ENCODE measurements at regions not wholly inside any gene's neighbourhood (a gene's known extent, or its start where the extent isn't known, plus 50 kb on each side); places are given as distances from the start of the nearest gene placed in this dataset.

GRCh38 chr7:18231854-18232253, 204.2 kb upstream of the PRPS1L1 start:
- no peaks in the 10 kb centered on the region for H3K79me2 ChIP-seq (ENCODE audit: insufficient read depth, low read depth, low read length)
- H3K9me3 ChIP-seq (ENCODE audit: low read length), result no peaks in the 10 kb centered on the region
- H3K27ac ChIP-seq (ENCODE audit: low read depth, low read length, poor library complexity, severe bottlenecking), result no peak overlapping the region
- no peak overlapping the region for H3K4me3 ChIP-seq (ENCODE audit: low read depth, low read length, poor library complexity, severe bottlenecking)
- ChIA-PET CTCF (ENCODE audit: unreplicated experiment) (no interaction called here), POLR2A (interaction anchor here (0.5 kb wide), 1 partner anchor 290 kb away, joined by 5 read pairs; no protein-coding TSS in a partner anchor)
- BruUV-seq (replicated peaks), result no TSS peak
- no peaks in the 10 kb centered on the region for H3K4me1 ChIP-seq (ENCODE audit: insufficient read depth, low read length, poor library complexity, severe bottlenecking)
- H3K36me3 ChIP-seq (ENCODE audit: insufficient read depth, low read length), result no peaks in the 10 kb centered on the region
- no peaks in the 10 kb centered on the region for H3K9me2 ChIP-seq (ENCODE audit: insufficient read depth, low read length)
- H2AFZ ChIP-seq (ENCODE audit: low read length), result no peak overlapping the region
- TF ChIP-seq EZH2phosphoT487 (IDR thresholded peaks at IDR 0.05; ENCODE audit: borderline replicate concordance, low read depth, low read length) (no peak), CTCF (conservative IDR thresholded peaks at IDR 0.05; ENCODE audit: low read length) (no peak)
- H3K4me2 ChIP-seq (ENCODE audit: low read length), result no peak overlapping the region
- intact Hi-C loops (cut with micrococcal nuclease; ENCODE audit: unreplicated experiment), result no loop called here
- no peaks in the 10 kb centered on the region for H4K20me1 ChIP-seq (ENCODE audit: insufficient read depth, low read length)
- no peak for DNase-seq (ENCODE audit: low spot score)

- no peak overlapping the region for H2AFZ ChIP-seq (ENCODE audit: low read length)
- no TSS peak for BruUV-seq (replicated peaks)
- no peaks in the 10 kb centered on the region for H3K79me2 ChIP-seq (ENCODE audit: insufficient read depth, low read depth, low read length)
- no peaks in the 10 kb centered on the region for H3K9me3 ChIP-seq (ENCODE audit: low read length)
- H3K27ac ChIP-seq (ENCODE audit: low read depth, low read length, poor library complexity, severe bottlenecking), result no peak overlapping the region
- H3K9me2 ChIP-seq (ENCODE audit: insufficient read depth, low read length), result no peaks in the 10 kb centered on the region
- H3K4me3 ChIP-seq (ENCODE audit: low read depth, low read length, poor library complexity, severe bottlenecking), result no peak overlapping the region
- CTCF ChIA-PET (ENCODE audit: unreplicated experiment), result no interaction called here
- POLR2A ChIA-PET, result interaction anchor here (0.9 to 1.1 kb wide), 3 partner anchors 9 to 79 kb away, joined by 3 to 4 read pairs (median 4); no protein-coding TSS in a partner anchor
- no peak overlapping the region for H3K4me2 ChIP-seq (ENCODE audit: low read length)
- TF ChIP-seq EZH2phosphoT487 (IDR thresholded peaks at IDR 0.05; ENCODE audit: borderline replicate concordance, low read depth, low read length) (no peak), CTCF (conservative IDR thresholded peaks at IDR 0.05; ENCODE audit: low read length) (no peak)
- intact Hi-C loops (cut with micrococcal nuclease; ENCODE audit: unreplicated experiment), result no loop called here
- no peak for DNase-seq (ENCODE audit: low spot score)
- no peaks in the 10 kb centered on the region for H3K36me3 ChIP-seq (ENCODE audit: insufficient read depth, low read length)
- no peaks in the 10 kb centered on the region for H4K20me1 ChIP-seq (ENCODE audit: insufficient read depth, low read length)
- no peaks in the 10 kb centered on the region for H3K4me1 ChIP-seq (ENCODE audit: insufficient read depth, low read length, poor library complexity, severe bottlenecking)
Observed at GRCh38 chr7:18234519-18234918, 206.9 kb upstream of the PRPS1L1 start.

GRCh38 chr7:18235819-18236218, 208.2 kb upstream of the PRPS1L1 start:
- H3K36me3 ChIP-seq (ENCODE audit: insufficient read depth, low read length), result no peaks in the 10 kb centered on the region
- H3K4me1 ChIP-seq (ENCODE audit: insufficient read depth, low read length, poor library complexity, severe bottlenecking), result no peaks in the 10 kb centered on the region
- H3K9me3 ChIP-seq (ENCODE audit: low read length), result no peaks in the 10 kb centered on the region
- TF ChIP-seq CTCF (conservative IDR thresholded peaks at IDR 0.05; ENCODE audit: low read length), result no peak
- no peak for TF ChIP-seq EZH2phosphoT487 (IDR thresholded peaks at IDR 0.05; ENCODE audit: borderline replicate concordance, low read depth, low read length)
- ChIA-PET POLR2A (interaction anchor here (0.7 to 0.8 kb wide), 2 partner anchors 10 to 11 kb away, joined by 3 to 4 read pairs; no protein-coding TSS in a partner anchor), CTCF (ENCODE audit: unreplicated experiment) (no interaction called here)
- H4K20me1 ChIP-seq (ENCODE audit: insufficient read depth, low read length), result no peaks in the 10 kb centered on the region
- no peak for DNase-seq (ENCODE audit: low spot score)
- H3K79me2 ChIP-seq (ENCODE audit: insufficient read depth, low read depth, low read length), result no peaks in the 10 kb centered on the region
- H3K4me3 ChIP-seq (ENCODE audit: low read depth, low read length, poor library complexity, severe bottlenecking), result no peak overlapping the region
- H2AFZ ChIP-seq (ENCODE audit: low read length), result no peak overlapping the region
- no peak overlapping the region for H3K4me2 ChIP-seq (ENCODE audit: low read length)
- no peaks in the 10 kb centered on the region for H3K9me2 ChIP-seq (ENCODE audit: insufficient read depth, low read length)
- no peak overlapping the region for H3K27ac ChIP-seq (ENCODE audit: low read depth, low read length, poor library complexity, severe bottlenecking)
- no TSS peak for BruUV-seq (replicated peaks)
- intact Hi-C loops (cut with micrococcal nuclease; ENCODE audit: unreplicated experiment), result no loop called here
